CD4-positive, alpha-beta T cell treated with Interleukin-21 for 1 hour (primary cell): ENCODE measurements at regions not wholly inside any gene's neighbourhood (a gene's known extent, or its start where the extent isn't known, plus 50 kb on each side); places are given as distances from the start of the nearest gene placed in this dataset.

Source experiments
- DNase-seq: peaks from one replicate; pipeline ENCODE4 v3.0.0-alpha.2; 2020

DNA sequence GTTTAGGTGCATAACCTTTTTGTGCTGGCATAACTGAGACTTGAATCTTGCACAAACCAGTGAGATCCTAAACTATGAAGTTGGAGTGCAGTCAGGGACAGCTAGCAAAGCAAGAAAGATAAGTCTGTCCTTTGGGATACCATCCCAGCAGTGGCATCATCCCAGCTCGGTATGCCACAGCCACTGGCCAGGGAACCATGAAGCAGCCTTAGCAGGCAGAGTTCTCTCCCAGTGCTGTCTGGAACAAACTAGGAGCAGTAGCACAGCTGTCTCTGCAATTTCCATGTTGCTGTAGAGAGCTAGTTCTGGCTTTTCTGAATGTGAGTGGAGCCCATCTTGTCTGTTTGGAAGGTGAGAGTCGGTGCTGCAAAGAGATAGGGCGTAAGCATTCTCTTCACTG is 130.3 kb downstream of the DTWD1 start:
- DNase-seq: no peak

DNA sequence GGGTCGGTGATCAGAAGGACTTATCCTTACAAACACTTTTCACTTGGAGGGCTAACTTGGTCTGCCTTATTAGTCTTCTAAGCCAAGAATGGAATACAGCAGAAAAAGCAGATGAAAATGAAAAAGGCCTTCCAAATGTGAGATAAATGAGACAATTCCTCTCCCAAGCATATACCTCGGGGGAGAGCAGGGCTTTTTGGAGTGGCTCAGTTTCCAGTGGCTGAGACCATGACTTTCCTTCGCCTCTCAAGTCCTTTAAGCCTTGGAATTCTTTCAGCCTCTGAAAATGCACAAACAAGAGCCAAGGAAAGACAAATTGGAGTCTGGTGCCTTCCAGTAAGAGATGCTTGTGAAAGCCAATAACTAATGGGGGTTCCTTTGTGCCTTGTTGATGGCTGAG is 130.9 kb downstream of the DTWD1 start:
- no peak for DNase-seq

DNA sequence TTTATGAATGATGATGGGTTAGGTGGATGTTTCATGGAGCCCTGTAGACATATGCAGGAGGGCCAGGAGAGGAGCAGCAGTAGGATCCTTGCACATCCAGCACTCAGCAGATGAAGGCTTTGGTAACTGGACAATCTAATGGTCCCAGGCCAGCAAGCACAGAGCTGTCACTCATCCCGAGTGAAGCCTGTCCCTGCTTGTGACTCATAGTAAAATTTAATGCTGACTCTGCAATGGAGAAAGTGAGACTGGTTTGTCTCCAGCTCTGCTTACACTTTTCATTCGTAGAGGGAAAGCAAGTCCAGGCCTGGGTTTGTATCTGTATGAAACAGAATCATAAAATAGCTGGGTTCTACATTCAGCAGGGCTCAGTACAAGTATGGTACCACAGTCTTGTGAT is 131.7 kb downstream of the DTWD1 start:
- no peak for DNase-seq

DNA sequence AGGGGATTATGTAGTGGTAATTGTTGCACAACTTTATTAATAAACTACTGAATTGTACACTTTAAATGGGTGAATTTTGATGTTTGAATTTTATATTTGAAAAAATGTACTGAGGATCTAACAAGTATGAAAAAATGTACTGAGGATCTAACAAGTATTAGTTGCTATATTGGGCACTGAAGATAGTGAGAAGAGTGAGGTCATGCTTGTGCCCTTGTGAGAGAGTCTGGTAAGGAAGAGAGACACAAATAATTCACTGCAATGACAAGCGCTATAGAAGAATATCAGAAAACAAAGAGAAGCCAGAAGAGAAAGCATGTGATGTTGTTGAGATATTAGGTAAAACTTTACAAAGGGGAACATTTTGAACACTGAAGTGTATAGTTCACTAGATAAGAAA is 137.6 kb downstream of the DTWD1 start:
- no peak for DNase-seq

DNA sequence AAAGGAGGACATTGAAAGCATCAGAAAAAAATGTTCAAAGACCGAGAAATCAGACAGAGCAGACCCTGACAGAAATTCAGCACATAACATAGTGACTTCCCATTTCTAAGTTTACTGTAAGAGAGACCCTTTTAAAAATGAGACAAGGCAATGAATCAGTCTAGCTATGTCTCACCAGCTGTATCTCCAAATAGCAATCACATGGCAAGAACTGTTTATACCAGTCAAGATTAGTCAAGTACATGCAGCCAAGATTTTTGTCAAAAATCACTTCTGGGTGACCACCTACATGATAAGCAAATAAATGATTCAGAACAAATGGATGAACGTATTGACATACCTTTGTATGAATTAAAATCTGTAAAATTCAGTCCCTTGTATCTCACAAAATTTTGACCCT is 138.0 kb downstream of the DTWD1 start:
- no peak for DNase-seq

DNA sequence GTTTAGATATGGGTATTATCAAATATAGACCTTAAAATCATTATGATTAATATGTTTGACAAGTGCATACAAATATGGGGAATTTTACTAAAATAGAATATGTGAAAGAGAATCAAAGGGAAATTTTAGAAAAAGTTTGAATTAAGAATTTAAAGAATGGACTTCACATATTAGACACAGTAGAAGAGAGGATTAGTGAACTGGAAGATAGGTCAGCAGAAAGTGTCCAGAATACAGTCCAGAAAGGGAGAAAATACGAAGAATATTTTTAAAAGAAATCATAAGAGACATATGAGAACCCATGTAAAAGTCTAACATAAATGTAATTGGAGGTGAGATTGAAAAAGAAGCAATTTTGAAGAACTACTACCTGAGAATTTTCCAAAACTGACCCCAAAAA is 139.9 kb downstream of the DTWD1 start:
- no peak for DNase-seq

DNA sequence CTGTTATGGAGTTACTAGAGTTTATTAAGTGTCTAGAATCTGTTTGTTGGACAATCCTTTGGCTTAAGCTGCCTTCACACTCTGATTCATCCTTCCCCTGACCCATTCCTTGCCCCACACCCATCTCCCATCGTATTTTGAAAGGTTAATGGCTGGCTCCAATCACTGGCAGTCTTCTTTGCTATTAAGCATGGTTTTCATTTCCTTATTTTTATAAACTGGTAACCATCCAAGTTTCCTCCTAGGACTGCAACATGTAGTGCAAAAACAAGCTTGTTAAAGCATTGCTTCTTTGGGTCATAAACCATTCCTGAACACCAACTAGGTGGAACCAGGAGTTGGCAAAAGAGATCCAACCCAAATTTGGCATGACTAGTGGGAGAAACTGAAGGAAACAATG is 148.4 kb downstream of the DTWD1 start:
- DNase-seq: no peak

DNA sequence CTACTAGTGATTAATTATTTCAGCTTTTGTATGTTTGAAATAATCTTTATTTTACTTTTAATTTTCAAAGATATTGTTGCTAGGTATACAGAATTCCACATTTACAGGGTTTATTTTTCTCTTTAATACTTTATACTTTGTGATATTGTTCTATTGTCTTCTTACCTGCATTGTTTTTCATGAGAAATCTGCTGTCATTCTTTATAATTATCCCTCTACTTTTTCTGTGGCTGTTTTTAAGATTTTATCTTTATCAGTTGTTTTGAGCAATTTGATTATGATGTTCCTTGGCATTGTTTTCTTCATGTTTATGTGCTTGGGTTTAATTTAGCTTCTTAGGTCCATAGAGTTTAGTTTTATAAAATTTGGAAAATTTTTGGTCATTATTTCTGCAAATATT is 168.6 kb downstream of the DTWD1 start:
- DNase-seq: no peak

DNA sequence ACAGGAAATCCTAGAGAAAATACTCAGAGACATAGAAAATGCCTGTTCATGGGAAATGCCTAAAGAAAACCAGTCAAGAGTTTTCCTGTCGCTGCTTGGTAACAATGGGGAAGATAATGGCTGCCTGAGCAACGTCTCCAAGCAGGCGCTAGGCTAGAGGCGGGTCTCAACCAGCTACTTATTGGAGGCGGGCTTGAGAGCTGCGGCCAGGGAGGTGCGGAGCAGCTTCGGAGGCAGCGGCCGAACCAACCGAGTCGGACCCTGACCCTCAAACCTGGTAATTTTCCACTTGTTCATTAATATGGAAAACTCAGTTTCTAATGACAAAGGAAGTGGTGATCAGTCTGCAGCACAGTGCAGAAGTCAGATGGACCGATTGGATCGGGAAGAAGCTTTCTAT is 173.1 kb downstream of the DTWD1 start:
- DNase-seq: no peak

DNA sequence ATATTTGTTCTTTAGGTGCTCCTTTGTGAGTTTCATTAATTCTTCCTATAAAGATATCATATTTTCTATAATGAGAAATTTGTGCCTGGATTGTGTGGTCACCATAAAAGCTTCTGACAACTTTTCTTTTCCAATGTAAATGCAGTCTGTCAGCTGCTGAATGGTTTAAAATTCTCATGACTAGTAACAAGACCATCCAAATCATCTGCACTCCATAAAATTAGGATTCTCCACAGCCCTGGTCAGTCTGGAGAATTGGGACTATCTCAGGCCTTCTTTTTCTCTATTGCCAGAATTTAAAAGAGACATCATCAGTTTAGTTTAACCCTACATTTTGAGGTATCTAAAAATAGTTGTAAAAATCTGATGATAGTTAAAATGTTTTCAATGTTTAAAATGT is 180.9 kb downstream of the DTWD1 start:
- DNase-seq: no peak
